ENCODE measurements at regions not wholly inside any gene's neighbourhood (a gene's known extent, or its start where the extent isn't known, plus 50 kb on each side); places are given as distances from the start of the nearest gene placed in this dataset.

- no peak for TF ChIP-seq CTCF (IDR thresholded peaks at IDR 0.05; ENCODE audit: insufficient read depth, low read depth, low read length)
- DNase-seq (ENCODE audit: low read depth) = no peak
- H3K4me3 ChIP-seq (ENCODE audit: low read depth, low read length) = no peak overlapping the region
These were observed 152.3 kb upstream of the MMADHC start for GRCh38 chr2:149739883-149740265.

- TF ChIP-seq CTCF (IDR thresholded peaks at IDR 0.05; ENCODE audit: insufficient read depth, low read depth, low read length) = no peak
These were observed 151.8 kb upstream of the MMADHC start for GRCh38 chr2:149739171-149739882.

GRCh38 chr2:149738767-149739166 is 151.2 kb upstream of the MMADHC start:
- H3K4me3 ChIP-seq (ENCODE audit: low read depth, low read length) = no peak overlapping the region
- no peak for DNase-seq (ENCODE audit: low read depth)
- no peak for TF ChIP-seq CTCF (IDR thresholded peaks at IDR 0.05; ENCODE audit: insufficient read depth, low read depth, low read length)

More at GRCh38 chr2:149739171-149739882, 151.8 kb upstream of the MMADHC start:
- no peak overlapping the region for H3K4me3 ChIP-seq (ENCODE audit: low read depth, low read length)
- no peak for DNase-seq (ENCODE audit: low read depth)

GRCh38 chr2:149737896-149738295 is 150.3 kb upstream of the MMADHC start:
- no peak overlapping the region for H3K4me3 ChIP-seq (ENCODE audit: low read depth, low read length)
- TF ChIP-seq CTCF (IDR thresholded peaks at IDR 0.05; ENCODE audit: insufficient read depth, low read depth, low read length) = no peak
- no peak for DNase-seq (ENCODE audit: low read depth)

GRCh38 chr2:149735237-149735958 is 147.8 kb upstream of the MMADHC start:
- peak; percentile 47 for DNase-seq (ENCODE audit: low read depth)
- no peak for TF ChIP-seq CTCF (IDR thresholded peaks at IDR 0.05; ENCODE audit: insufficient read depth, low read depth, low read length)

GRCh38 chr2:149733936-149734685 is 146.5 kb upstream of the MMADHC start:
- DNase-seq (ENCODE audit: low read depth) = peak; percentile 52
- no peak overlapping the region for H3K4me3 ChIP-seq (ENCODE audit: low read depth, low read length)
- TF ChIP-seq CTCF (IDR thresholded peaks at IDR 0.05; ENCODE audit: insufficient read depth, low read depth, low read length) = no peak

More at GRCh38 chr2:149735237-149735958, 147.8 kb upstream of the MMADHC start:
- H3K4me3 ChIP-seq (ENCODE audit: low read depth, low read length) = no peak overlapping the region
